Epidermal melanocyte (primary cell): ENCODE measurements at regions not wholly inside any gene's neighbourhood (a gene's known extent, or its start where the extent isn't known, plus 50 kb on each side); places are given as distances from the start of the nearest gene placed in this dataset.

Source experiments
- DNase-seq: peaks from one replicate; pipeline ENCODE4 v3.0.0; 2011; ENCODE audit warnings: low spot score; ENCODE audit not compliant: insufficient read length

- no peak for DNase-seq
Observed at GRCh38 chr15:39298271-39298962, 282.5 kb upstream of the THBS1 start.

GRCh38 chr15:39299486-39300267 lies 281.2 kb upstream of the THBS1 start:
- no peak for DNase-seq

DNA sequence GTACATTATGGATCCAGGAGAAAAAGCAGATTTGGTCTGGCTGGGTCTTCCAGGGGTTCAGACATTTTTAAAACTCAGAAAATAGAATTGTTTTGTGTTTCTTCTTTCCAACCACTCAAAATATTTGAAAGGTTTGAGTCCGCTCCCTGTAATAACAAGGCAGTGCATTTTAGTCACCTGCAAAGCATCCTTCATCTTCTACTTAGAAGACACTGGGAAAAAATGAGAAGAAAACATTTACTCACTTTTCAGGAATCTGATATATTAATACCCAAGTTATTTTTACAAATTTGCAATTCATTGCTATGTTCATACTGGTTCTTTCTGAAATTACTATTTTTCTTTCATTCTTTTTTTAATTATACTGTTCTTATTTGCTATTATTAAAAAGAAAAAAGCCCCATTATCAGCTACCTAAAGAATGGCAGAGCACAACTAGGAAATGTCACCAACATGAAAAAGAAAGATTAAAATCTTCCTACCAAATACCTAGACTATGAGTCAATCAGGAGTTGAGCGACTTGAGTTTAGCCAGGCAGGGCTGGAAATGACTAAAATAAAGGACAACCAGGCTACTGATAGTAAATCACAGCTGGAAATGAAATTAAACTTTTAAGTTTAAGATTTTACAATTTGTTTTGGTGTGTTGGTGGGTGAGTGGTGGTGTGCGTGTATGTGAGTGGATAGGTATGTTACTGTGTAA lies 280.3 kb upstream of the THBS1 start:
- DNase-seq, result no peak

GRCh38 chr15:39301589-39301999 lies 279.3 kb upstream of the THBS1 start:
- DNase-seq, result no peak

DNA sequence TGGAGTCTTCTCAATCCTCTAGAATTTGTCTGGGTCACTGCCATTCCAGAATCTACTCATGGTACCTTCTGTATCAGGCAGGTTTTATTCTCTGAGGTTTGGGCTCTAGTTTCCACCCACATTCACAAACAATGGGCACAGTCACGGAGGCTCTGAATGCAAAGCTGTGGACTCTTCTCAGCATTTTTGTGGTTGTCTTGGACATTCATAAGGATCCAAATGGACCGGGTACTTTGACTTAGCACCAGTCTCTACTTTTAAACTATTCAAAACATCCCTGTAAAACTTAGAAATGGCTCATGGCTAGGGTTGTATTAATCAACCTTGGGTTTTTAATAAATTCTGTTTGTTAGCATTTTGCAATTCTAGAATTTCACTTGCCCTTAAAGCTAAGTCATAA lies 277.9 kb upstream of the THBS1 start:
- DNase-seq, result no peak

GRCh38 chr15:39304201-39304841 lies 276.6 kb upstream of the THBS1 start:
- DNase-seq, result no peak

GRCh38 chr15:39304931-39305728 lies 275.7 kb upstream of the THBS1 start:
- no peak for DNase-seq

- DNase-seq, result no peak
Observed at GRCh38 chr15:39310633-39311032, 270.2 kb upstream of the THBS1 start.

- DNase-seq, result no peak
Observed at GRCh38 chr15:39312984-39313383, 267.9 kb upstream of the THBS1 start.

DNA sequence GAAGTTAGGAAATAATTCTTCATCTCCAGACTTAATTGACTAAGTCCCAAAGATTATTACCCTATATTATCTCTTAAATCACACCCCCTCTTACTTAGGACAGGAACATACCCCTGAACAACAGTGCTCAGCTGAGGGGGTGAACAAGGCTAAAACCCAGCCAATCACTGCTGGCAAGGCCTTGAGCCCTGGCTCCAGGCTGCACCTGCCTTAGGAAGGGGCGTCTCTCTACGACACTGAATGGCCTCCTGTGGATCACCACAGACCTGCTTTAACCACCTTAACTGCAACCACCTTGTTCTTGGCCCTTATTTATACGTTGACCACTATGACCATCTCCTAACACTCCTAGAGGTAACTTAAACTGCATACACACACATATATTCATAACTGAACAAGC lies 267.4 kb upstream of the THBS1 start:
- DNase-seq, result no peak

GRCh38 chr15:39313881-39314280 lies 267.0 kb upstream of the THBS1 start:
- DNase-seq, result no peak

GRCh38 chr15:39315206-39315850 lies 265.6 kb upstream of the THBS1 start:
- DNase-seq, result no peak

GRCh38 chr15:39317225-39317624 lies 263.7 kb upstream of the THBS1 start:
- no peak for DNase-seq

GRCh38 chr15:39318231-39318630 lies 262.6 kb upstream of the THBS1 start:
- DNase-seq, result no peak

GRCh38 chr15:39320355-39320754 lies 260.5 kb upstream of the THBS1 start:
- no peak for DNase-seq

DNA sequence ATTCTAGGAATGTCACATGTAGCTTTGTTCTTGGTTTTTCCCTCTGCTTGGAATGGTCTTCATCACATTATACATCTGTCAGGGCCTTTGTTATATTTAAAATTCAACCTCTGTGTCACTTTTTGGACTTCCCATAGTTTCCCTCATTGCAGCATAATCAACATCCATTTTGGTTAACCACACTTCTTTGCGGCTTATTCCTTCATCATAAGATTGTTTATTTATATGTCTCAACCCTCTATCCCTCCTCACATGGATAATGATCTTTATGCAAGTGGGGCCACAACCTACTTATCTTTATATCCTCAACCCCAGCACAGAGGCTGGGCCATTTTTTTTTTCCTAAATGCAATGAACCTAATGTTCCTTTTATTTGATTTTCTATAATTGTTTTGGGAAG lies 260.0 kb upstream of the THBS1 start:
- DNase-seq, result no peak

- no peak for DNase-seq
Observed at GRCh38 chr15:39321977-39322376, 258.9 kb upstream of the THBS1 start.

- no peak for DNase-seq
Observed at GRCh38 chr15:39323157-39323556, 257.7 kb upstream of the THBS1 start.

DNA sequence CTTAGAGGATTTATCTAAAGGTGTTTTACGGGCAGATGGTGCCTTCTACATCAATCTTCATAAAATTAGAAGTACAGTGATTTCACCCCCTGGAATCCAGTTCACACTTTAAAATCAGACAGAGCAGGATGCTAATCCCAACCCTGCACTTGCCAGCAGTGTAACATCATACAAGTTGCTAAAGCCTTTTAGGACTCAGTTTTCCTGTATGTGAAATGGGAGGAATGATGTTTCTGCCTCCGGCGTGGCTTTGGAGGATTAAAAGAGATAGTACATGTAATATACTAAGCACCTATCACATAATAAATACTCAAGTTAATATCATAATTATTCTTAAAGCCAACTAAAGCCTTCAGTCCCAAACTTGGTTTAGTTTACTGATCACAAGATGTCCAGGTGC lies 257.2 kb upstream of the THBS1 start:
- no peak for DNase-seq

DNA sequence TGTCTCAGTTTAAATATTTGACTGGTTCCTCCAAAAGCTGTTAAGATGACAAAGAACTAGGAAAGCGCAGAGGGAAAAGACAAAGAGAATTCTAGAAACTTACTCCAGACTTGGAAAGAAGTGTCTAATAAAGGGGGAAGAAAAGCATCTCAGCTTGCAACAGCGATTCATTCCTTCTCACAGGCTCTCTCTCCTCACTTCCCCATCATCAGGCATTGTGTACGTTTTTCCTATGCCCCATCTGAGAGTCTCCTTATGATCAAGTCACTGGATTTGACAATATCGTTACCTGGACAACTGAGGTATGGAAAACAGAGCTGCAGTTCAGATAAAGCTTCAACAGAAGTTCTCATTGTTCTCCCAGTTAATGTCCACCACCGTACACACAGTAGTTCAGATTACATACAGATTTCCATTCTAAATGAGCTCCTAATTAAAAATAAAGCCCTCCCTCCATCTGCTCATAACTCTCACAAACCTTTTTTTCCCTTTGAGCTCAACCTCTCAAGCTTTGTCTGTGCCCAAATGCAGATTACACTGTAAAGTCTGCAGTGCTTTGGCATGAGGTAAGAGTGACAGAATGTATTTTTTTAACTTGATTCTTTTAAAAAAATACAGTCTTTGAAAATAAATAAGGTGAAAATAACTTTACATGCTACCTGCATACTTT lies 254.4 kb upstream of the THBS1 start:
- no peak for DNase-seq
